Liver (tissue), 3 donors: ENCODE measurements at regions not wholly inside any gene's neighbourhood (a gene's known extent, or its start where the extent isn't known, plus 50 kb on each side); places are given as distances from the start of the nearest gene placed in this dataset.

Source experiments
- FOXA1 ChIP-seq: IDR thresholded peaks from 2 replicates; pipeline ENCODE4 v1.6.1; 2016; ENCODE audit warnings: antibody characterized with exemption
- HNF4G ChIP-seq: IDR thresholded peaks from 2 replicates; pipeline ENCODE4 v1.6.1; 2016; ENCODE audit warnings: antibody characterized with exemption
- JUND ChIP-seq, 2 donors: IDR thresholded peaks; 2 replicates each; pipeline ENCODE4 v1.6.1; 2016; ENCODE audit warnings: antibody characterized with exemption in 2 of 2
- MAX ChIP-seq: IDR thresholded peaks from 2 replicates; pipeline ENCODE4 v1.6.1; 2016; ENCODE audit warnings: antibody characterized with exemption
- NR2F2 ChIP-seq: IDR thresholded peaks from 2 replicates; pipeline ENCODE4 v1.6.1; 2016; ENCODE audit warnings: antibody characterized with exemption
- RAD21 ChIP-seq, 2 donors: IDR thresholded peaks; 2 replicates each; pipeline ENCODE4 v1.6.1; 2016; ENCODE audit warnings: antibody characterized with exemption in 2 of 2, mild to moderate bottlenecking in 2 of 2
- REST ChIP-seq: IDR thresholded peaks from 2 replicates; pipeline ENCODE4 v1.6.1; 2016; ENCODE audit warnings: antibody characterized with exemption, mild to moderate bottlenecking
- RXRA ChIP-seq, 2 donors: IDR thresholded peaks; 2 replicates each; pipeline ENCODE4 v1.6.1; 2017 to 2018; ENCODE audit warnings: antibody characterized with exemption in 2 of 2, mild to moderate bottlenecking in 1 of 2
- SP1 ChIP-seq: IDR thresholded peaks from 2 replicates; pipeline ENCODE4 v1.6.1; 2018; ENCODE audit warnings: antibody characterized with exemption, mild to moderate bottlenecking
- YY1 ChIP-seq: IDR thresholded peaks from 2 replicates; pipeline ENCODE4 v1.6.1; 2016; ENCODE audit warnings: antibody characterized with exemption, mild to moderate bottlenecking
- TF ChIP-seq, protein P1 (sequence below): fragments of 150-350 bp; IDR thresholded peaks from 2 replicates; pipeline ENCODE4 v1.5.1; 2017; ENCODE audit warnings: improper control_type of control experiment, low read depth, low read length; ENCODE audit not compliant: missing input control
- TF ChIP-seq, protein P2 (sequence below): IDR thresholded peaks from 2 replicates; pipeline ENCODE4 v1.6.1; 2016; ENCODE audit warnings: antibody characterized with exemption
- donor health status: healthy.
- donor health status: healthy.

GRCh38 chr22:48957987-48958321 lies 869.7 kb downstream of the BRD1 start:
- TF ChIP-seq, protein P1, sequence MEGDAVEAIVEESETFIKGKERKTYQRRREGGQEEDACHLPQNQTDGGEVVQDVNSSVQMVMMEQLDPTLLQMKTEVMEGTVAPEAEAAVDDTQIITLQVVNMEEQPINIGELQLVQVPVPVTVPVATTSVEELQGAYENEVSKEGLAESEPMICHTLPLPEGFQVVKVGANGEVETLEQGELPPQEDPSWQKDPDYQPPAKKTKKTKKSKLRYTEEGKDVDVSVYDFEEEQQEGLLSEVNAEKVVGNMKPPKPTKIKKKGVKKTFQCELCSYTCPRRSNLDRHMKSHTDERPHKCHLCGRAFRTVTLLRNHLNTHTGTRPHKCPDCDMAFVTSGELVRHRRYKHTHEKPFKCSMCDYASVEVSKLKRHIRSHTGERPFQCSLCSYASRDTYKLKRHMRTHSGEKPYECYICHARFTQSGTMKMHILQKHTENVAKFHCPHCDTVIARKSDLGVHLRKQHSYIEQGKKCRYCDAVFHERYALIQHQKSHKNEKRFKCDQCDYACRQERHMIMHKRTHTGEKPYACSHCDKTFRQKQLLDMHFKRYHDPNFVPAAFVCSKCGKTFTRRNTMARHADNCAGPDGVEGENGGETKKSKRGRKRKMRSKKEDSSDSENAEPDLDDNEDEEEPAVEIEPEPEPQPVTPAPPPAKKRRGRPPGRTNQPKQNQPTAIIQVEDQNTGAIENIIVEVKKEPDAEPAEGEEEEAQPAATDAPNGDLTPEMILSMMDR: no peak
- TF ChIP-seq NR2F2: no peak
- TF ChIP-seq MAX: no peak
- TF ChIP-seq SP1: no peak
- TF ChIP-seq RAD21 (IDR thresholded peaks at IDR 0.05): no peak
- TF ChIP-seq FOXA1: no peak
- no peak for TF ChIP-seq REST
- TF ChIP-seq, protein P2, sequence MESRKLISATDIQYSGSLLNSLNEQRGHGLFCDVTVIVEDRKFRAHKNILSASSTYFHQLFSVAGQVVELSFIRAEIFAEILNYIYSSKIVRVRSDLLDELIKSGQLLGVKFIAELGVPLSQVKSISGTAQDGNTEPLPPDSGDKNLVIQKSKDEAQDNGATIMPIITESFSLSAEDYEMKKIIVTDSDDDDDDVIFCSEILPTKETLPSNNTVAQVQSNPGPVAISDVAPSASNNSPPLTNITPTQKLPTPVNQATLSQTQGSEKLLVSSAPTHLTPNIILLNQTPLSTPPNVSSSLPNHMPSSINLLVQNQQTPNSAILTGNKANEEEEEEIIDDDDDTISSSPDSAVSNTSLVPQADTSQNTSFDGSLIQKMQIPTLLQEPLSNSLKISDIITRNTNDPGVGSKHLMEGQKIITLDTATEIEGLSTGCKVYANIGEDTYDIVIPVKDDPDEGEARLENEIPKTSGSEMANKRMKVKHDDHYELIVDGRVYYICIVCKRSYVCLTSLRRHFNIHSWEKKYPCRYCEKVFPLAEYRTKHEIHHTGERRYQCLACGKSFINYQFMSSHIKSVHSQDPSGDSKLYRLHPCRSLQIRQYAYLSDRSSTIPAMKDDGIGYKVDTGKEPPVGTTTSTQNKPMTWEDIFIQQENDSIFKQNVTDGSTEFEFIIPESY: no peak
- no peak for TF ChIP-seq HNF4G
- no peak for TF ChIP-seq YY1
- TF ChIP-seq RXRA (IDR thresholded peaks at IDR 0.05): no peak
- no peak for TF ChIP-seq JUND (IDR thresholded peaks at IDR 0.05)
